Activated naive CD4-positive, alpha-beta T cell treated with anti-CD3 and anti-CD28 coated beads, Interleukin-2, amount 10 ng/mL, durations not matched to agents 7 days and 5 days (primary cell): ENCODE measurements at regions not wholly inside any gene's neighbourhood (a gene's known extent, or its start where the extent isn't known, plus 50 kb on each side); places are given as distances from the start of the nearest gene placed in this dataset.
"Not testable (repeated sequence)": the region's sequence is repeated elsewhere in the genome, so short reads cannot be mapped to it uniquely, and the experiment has no call there.

Experiments used
- CTCF ChIA-PET: fragments of 350-600 bp; sonication (Branson Sonifier 250); formaldehyde crosslinking; loops from one replicate; lab custom pipeline; 2021; ENCODE audit warnings: antibody characterized with exemption; lab: Charles Lee
- DNase-seq: peaks from one replicate; pipeline ENCODE4 v3.0.0-alpha.2; 2020
- H3K27ac Mint-ChIP-seq: one replicate; pipeline ENCODE4 v1.8.0; 2021; ENCODE audit warnings: mild to moderate bottlenecking, moderate library complexity, mixed read lengths
- H3K27me3 Mint-ChIP-seq: one replicate; pipeline ENCODE4 v1.8.0; 2021; ENCODE audit warnings: mild to moderate bottlenecking, mixed read lengths
- H3K36me3 Mint-ChIP-seq: one replicate; pipeline ENCODE4 v1.8.0; 2021; ENCODE audit warnings: mixed read lengths
- H3K4me1 Mint-ChIP-seq: one replicate; pipeline ENCODE4 v1.8.0; 2021; ENCODE audit warnings: mixed read lengths
- H3K4me3 Mint-ChIP-seq: one replicate; pipeline ENCODE4 v1.8.0; 2021; ENCODE audit warnings: mild to moderate bottlenecking, moderate library complexity, mixed read lengths
- H3K9me3 Mint-ChIP-seq: one replicate; pipeline ENCODE4 v1.8.0; 2021; ENCODE audit warnings: mixed read lengths

DNA sequence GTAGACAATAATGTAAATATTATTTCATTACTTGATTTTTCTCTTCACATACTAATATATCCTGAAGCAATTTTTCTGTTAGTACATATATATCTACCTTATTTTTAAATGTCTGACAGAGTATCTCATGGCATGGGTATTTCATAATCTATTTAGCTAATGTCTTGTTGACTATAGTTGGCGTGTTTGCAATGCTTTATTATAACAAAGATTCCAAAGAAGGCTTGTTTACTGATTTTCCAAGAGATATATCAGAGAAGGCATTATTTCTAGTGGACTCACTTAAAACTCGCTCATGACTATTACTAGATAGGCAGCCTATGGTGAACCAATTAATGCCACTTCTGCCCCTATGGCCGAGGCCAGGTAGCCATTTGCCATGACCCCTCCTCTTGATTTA is 152.4 kb upstream of the RORA start:
- Mint-ChIP-seq H3K4me1 (no peaks in the 10 kb centered on the region), H3K27me3 (peaks cover 7% of the 10 kb centered on the region), H3K27ac (no peak overlapping the region), H3K4me3 (no peak overlapping the region), H3K36me3 (no peaks in the 10 kb centered on the region), H3K9me3 (no peaks in the 10 kb centered on the region)
- CTCF ChIA-PET: no interaction called here
- no peak for DNase-seq

DNA sequence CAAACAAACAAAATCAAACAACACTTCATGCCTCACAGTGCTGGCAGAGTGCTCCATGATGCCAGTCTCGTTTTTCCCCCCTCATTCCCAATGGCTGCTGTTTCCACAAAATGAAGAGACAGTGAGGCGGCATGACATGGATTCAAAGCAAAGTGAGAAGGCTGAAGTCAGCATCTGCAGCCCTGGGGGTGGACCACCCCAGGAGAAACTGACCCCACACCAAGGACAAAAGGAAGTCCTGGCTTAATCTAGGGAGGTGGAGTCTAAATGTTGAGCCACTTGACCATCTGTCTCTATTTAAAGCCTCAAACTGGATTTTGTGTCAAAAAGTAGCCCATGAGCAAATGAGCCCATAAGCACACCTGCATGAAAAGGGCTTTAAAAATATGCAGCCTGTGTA is 151.2 kb upstream of the RORA start:
- no peak for DNase-seq
- Mint-ChIP-seq H3K9me3 (no peaks in the 10 kb centered on the region), H3K27ac (no peak overlapping the region), H3K36me3 (no peaks in the 10 kb centered on the region), H3K4me3 (no peak overlapping the region), H3K27me3 (peaks cover 3% of the 10 kb centered on the region), H3K4me1 (no peaks in the 10 kb centered on the region)
- CTCF ChIA-PET: no interaction called here

DNA sequence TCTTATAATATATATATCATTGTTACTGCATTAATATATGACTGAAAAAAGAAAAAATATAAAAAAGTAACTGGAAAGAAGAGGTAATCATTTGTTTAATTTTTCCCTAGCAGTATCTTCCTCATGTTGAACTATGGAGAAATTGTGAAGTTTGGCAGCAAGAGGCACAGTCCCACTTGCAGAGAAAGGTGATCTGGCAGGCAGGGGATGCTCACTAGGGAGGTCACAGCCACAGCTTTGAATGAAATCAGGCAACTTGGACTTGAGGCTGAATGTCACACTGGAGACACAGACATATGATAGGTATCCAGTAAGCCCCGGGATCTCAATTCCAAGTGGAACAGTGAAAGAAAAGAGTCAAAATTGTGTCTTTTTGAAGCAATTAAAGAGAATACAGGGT is 149.9 kb upstream of the RORA start:
- Mint-ChIP-seq H3K9me3 (no peaks in the 10 kb centered on the region), H3K36me3 (no peaks in the 10 kb centered on the region), H3K4me1 (no peaks in the 10 kb centered on the region), H3K27ac (no peak overlapping the region), H3K27me3 (peaks cover 3% of the 10 kb centered on the region), H3K4me3 (no peak overlapping the region)
- CTCF ChIA-PET: no interaction called here
- no peak for DNase-seq

DNA sequence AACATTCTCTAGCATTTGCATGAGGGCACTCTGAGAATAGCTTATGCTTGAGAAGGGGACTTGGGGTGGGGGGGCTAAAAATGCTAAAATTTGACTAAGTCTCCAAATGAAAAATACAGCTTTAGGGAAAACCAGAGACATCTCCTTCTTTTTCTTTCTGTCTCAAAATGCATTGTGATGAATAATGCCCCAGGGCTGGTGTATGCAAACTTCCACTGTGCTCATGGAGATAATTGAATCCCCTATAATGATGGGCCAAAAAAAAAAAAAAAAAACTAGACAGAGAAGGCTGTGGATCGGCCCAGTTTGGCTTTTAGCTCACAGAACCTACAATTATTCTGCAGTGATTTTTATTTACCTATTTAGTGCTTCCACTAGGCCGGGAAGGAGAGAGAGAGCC is 147.9 kb upstream of the RORA start:
- Mint-ChIP-seq H3K4me3 (no peak overlapping the region), H3K9me3 (no peaks in the 10 kb centered on the region), H3K27ac (no peak overlapping the region), H3K27me3 (peaks cover 3% of the 10 kb centered on the region), H3K4me1 (no peaks in the 10 kb centered on the region), H3K36me3 (no peaks in the 10 kb centered on the region)
- DNase-seq: no peak
- CTCF ChIA-PET: interaction anchor here (0.6 kb wide), 1 partner anchor 1205 kb away, joined by 3 read pairs; no protein-coding TSS in a partner anchor

DNA sequence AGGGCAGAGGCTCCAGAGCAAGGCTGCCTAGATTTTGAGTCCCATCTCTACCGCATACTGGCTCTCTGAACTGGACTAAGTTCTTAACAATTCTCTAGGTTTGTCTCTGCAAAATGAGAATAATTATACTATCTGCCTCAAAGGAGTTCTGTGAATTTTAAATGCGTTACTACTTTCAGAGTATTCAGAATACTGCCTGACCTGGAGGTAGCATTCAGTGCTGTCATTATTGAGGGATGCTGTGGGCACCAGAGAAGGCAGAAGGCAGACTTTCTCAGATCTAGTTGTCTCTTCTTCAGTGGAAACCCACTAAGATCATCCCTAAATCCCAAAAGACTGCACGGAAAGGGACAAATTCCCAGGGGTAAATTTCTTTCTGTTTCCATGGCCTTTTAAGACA is 147.4 kb upstream of the RORA start:
- DNase-seq: no peak
- no peaks in the 10 kb centered on the region for H3K9me3 Mint-ChIP-seq
- CTCF ChIA-PET: no interaction called here

DNA sequence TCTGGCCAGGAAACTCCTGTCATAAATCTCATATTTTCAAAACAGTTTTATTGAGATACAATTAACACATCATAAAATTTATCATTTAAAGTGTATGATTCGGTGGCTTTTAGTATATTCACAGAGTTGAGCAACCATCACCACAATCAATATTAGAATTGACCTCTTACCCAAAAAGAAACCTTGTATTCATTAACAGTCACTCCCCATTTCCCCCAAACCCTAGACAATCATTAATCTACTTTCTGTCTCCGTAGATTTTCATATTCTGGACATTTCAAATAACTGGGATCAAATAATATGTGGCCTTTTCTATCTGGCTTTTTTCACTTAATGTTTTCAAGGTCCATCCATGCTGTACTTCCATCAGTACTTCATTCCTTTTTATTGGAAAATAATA is 145.7 kb upstream of the RORA start:
- Mint-ChIP-seq H3K4me1 (no peaks in the 10 kb centered on the region), H3K27me3 (peaks cover 3% of the 10 kb centered on the region), H3K9me3 (no peaks in the 10 kb centered on the region), H3K4me3 (no peak overlapping the region), H3K27ac (no peak overlapping the region), H3K36me3 (no peaks in the 10 kb centered on the region)
- DNase-seq: no peak
- CTCF ChIA-PET: no interaction called here

More for the DNA sequence above, 147.4 kb upstream of the RORA start:
- H3K27ac Mint-ChIP-seq: no peak overlapping the region
- H3K27me3 Mint-ChIP-seq: peaks cover 3% of the 10 kb centered on the region
- H3K4me3 Mint-ChIP-seq: no peak overlapping the region
- H3K4me1 Mint-ChIP-seq: no peaks in the 10 kb centered on the region
- H3K36me3 Mint-ChIP-seq: no peaks in the 10 kb centered on the region

DNA sequence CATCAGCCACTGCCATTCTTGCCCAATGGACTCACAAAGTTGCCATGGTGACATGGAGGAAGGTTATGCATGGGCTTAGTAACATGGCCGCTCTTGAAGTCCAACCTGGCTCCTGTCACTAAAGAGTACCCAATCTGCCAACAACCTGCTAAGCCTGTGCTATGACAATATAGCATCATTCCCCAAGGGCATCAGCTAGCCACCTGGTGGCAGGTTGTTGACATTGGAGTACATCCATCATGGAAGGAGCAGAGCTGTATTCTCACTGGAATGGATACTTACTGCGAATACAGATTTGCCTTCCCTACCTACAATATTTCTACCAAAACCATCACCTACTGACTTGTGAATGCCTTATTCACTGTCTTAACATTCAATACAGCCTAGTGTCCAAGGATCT is 138.9 kb upstream of the RORA start:
- H3K36me3 Mint-ChIP-seq: no peaks in the 10 kb centered on the region
- H3K4me1 Mint-ChIP-seq: no peaks in the 10 kb centered on the region
- H3K9me3 Mint-ChIP-seq: peaks cover 2% of the 10 kb centered on the region
- DNase-seq: no peak
- no peaks in the 10 kb centered on the region for H3K27me3 Mint-ChIP-seq
- CTCF ChIA-PET: no interaction called here
- no peak overlapping the region for H3K27ac Mint-ChIP-seq
- H3K4me3 Mint-ChIP-seq: no peak overlapping the region

DNA sequence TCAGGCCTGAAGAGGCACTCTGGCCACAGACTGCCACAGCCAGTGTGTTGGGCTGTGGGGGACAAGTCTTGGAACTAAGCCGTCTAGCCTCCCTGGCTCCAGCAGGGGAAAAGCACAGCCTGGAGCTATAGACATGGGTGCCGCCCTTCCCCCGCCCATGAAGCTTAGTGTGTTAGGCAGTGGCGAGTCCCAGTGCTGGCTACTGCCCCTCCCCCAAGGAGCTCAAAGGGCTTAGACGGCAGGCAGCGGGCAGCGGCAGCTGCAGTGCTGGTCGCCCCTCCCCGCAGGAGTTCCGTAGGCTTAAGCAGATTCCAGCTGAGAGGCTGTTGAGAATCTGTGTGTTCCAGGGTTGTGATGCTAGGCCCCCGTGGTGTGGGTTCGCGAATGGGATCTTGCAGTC is 135.8 kb upstream of the RORA start:
- Mint-ChIP-seq H3K4me3 (no peak overlapping the region), H3K36me3 (no peaks in the 10 kb centered on the region)
- CTCF ChIA-PET: no interaction called here

DNA sequence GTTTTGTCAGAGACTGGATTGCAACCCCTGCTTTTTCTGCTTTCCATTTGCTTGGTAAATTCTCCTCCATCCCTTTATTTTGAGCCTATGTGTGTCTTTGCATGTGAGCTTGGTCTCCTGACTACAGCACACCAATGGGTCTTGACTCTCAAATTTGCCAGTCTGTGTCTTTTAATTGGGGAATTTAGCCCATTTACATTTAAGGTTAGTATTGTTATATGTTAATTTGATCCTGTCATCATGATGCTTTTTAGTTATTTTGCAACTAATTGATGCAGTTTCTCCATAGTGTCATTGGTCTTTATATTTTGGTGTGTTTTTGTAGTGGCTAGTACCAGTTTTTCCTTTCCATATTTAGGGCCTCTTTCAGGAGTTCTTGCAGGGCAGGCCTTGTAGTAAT is 133.8 kb upstream of the RORA start:
- H3K36me3 Mint-ChIP-seq, H3K4me3 Mint-ChIP-seq, H3K9me3 Mint-ChIP-seq, H3K27me3 Mint-ChIP-seq, CTCF ChIA-PET, H3K4me1 Mint-ChIP-seq, DNase-seq, H3K27ac Mint-ChIP-seq: not testable (repeated sequence)

More for the DNA sequence above, 135.8 kb upstream of the RORA start:
- H3K27ac Mint-ChIP-seq: no peak overlapping the region
- DNase-seq: no peak
- no peaks in the 10 kb centered on the region for H3K4me1 Mint-ChIP-seq
- H3K9me3 Mint-ChIP-seq: peaks cover 2% of the 10 kb centered on the region
- no peaks in the 10 kb centered on the region for H3K27me3 Mint-ChIP-seq

DNA sequence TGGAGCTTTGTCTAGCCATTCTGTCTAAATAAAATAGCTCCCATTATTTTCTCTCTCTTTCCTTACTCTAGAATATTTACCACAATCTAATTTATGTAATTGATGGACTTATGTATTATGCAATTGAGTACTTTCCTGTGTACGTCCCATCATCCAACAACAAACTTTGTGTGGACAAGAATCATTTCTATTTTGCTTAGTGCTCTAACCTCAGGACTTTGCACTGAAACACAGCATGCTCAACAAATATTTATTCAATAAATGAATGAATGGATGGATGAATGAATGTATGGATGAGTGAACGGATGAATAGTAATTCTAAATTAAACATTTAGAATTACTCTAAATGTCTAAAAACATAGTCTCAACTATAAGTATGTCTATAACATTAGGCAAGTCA is 115.2 kb upstream of the RORA start:
- CTCF ChIA-PET: no interaction called here
- Mint-ChIP-seq H3K4me3 (no peak overlapping the region), H3K27me3 (no peaks in the 10 kb centered on the region)

DNA sequence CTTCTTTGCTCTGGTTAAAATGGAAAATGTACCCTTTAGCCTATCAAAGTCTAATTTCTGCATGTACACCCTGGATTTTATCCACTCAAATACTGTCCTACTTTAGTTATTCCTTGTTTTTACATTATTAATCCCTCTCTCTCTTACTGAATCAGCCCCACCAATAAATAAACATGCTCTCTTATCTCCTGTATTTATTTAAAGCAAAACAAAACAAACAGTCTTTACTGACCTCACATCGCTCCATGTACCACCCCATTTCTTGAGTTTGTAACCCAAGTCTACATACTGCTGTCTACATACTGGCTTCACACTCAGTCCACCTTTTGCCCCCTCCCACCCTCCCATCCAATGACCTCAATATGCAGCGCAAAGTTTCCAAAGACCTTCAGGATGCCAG is 113.3 kb upstream of the RORA start:
- Mint-ChIP-seq H3K9me3 (no peaks in the 10 kb centered on the region), H3K27me3 (no peaks in the 10 kb centered on the region), H3K4me3 (no peak overlapping the region), H3K27ac (no peak overlapping the region), H3K36me3 (no peaks in the 10 kb centered on the region), H3K4me1 (no peaks in the 10 kb centered on the region)
- no peak for DNase-seq
- CTCF ChIA-PET: no interaction called here

More for the DNA sequence above, 115.2 kb upstream of the RORA start:
- DNase-seq: no peak
- Mint-ChIP-seq H3K36me3 (no peaks in the 10 kb centered on the region), H3K4me1 (no peaks in the 10 kb centered on the region), H3K9me3 (no peaks in the 10 kb centered on the region), H3K27ac (no peak overlapping the region)

DNA sequence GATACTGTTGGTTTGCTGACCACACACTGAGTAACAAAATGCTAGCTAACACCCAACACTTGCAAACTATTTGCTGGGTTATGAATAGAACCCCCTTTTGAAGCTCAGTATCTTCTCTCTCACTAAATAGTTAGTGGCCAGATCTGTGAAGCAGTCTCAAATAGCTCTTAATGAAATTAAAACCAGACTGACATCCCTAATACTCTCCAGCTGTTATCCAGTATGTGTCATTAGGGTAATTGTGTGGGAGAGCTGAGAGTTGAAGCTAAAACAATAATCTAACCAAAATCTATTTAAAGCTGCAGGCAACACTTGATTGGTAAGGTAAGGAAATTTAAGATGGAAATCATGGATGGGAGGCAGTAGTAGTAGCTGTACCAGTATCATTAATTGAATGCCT is 110.4 kb upstream of the RORA start:
- DNase-seq: no peak
- CTCF ChIA-PET: no interaction called here
- Mint-ChIP-seq H3K9me3 (no peaks in the 10 kb centered on the region), H3K4me3 (no peak overlapping the region), H3K36me3 (no peaks in the 10 kb centered on the region), H3K27ac (no peak overlapping the region), H3K27me3 (no peaks in the 10 kb centered on the region), H3K4me1 (no peaks in the 10 kb centered on the region)

DNA sequence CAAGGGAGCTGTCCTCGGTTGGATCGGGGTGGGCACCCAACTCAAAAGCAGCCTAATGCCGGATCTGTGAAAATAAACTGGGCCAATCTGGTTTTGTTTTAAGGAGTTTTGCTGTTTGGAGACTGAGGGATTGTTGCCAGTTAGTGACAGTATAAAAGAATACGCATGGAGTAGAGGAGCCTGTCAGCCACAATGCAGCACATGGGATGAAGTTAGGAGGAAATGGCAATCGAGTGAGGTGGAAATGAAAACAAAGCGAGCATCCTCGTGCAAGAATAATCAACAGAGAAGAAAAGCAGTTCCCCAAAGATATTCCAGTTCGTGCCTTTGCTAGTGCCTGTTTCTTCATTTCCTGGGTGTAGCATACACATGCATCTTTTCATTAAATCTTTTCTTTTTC is 108.4 kb upstream of the RORA start:
- Mint-ChIP-seq H3K27me3 (peaks cover 2% of the 10 kb centered on the region), H3K4me3 (no peak overlapping the region), H3K36me3 (no peaks in the 10 kb centered on the region), H3K27ac (no peak overlapping the region), H3K4me1 (no peaks in the 10 kb centered on the region), H3K9me3 (no peaks in the 10 kb centered on the region)
- CTCF ChIA-PET: no interaction called here
- DNase-seq: no peak

DNA sequence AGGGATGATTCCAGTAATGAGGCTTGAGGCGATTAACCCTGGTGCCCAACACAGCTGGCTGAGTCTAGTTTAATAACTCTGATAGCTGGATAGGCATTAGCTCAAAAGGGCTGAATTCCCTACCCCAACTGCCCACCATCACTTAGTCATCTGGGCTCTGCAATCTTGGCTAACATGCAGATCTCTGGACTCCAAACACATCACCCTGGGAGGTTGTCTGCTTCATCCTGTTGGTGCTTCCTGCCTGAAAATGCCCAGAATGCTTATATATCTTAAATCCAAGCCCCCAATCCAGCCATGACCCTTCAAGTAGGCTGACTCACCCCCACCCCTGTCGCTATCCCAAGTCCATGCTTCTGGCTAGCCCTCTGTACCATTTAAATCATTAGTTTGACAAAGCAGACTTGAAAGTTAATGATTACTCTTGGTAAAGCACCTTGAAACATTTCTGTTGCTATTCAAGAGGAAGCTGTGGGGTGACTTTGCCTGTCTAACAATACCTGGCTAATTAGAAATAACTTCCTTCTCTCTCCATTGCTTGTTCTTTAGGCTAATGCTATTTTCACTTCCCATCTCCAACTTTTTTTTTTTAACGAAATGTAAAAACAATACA is 107.0 kb upstream of the RORA start:
- H3K4me3 Mint-ChIP-seq: no peak overlapping the region
- H3K36me3 Mint-ChIP-seq: no peaks in the 10 kb centered on the region
- no peaks in the 10 kb centered on the region for H3K9me3 Mint-ChIP-seq
- H3K4me1 Mint-ChIP-seq: no peaks in the 10 kb centered on the region
- no peak overlapping the region for H3K27ac Mint-ChIP-seq
- H3K27me3 Mint-ChIP-seq: peaks cover 4% of the 10 kb centered on the region
- DNase-seq: no peak
- CTCF ChIA-PET: no interaction called here

DNA sequence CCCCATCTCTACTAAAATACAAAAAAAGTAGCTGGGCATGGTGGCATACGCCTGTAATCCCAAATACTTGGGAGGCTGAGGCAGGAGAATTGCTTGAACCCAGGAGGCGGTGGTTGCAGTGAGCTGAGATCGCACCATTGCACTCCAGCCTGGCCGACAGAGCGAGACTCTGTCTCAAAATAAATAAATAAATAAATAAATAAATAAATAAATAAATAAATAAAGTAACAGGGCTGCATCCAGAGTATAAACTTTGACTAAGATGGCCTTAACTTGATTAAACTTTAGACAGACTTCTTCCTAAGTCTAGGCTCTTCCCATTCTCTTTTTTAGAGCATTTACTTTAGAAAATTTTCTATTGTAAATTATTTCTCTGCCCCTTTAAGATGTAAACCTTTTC is 105.6 kb upstream of the RORA start:
- not testable (repeated sequence) for H3K4me3 Mint-ChIP-seq, H3K36me3 Mint-ChIP-seq, DNase-seq, H3K9me3 Mint-ChIP-seq, H3K27me3 Mint-ChIP-seq, H3K4me1 Mint-ChIP-seq, H3K27ac Mint-ChIP-seq
- CTCF ChIA-PET: interaction anchor here (0.6 kb wide), 1 partner anchor 299 kb away, joined by 3 read pairs; no protein-coding TSS in a partner anchor

DNA sequence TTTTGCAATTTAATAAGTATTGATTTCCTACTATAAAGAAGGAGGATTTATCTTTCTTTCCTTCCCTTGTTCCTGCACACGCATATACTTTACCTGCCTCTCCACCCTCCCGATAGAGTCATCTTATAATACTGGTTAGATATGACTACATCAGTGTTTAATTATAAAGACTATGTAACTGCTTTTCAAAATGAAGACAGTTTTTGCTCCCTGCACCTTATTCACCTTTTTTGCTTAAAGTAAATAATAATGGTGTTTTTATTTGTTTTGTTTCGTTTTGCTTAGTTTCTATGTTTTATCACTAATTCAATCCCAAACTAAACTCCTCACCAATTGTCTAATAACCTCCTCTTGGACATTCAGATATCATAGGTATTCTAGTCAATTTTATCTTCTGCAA is 101.9 kb upstream of the RORA start:
- H3K9me3 Mint-ChIP-seq: no peaks in the 10 kb centered on the region
- H3K27ac Mint-ChIP-seq: no peak overlapping the region
- H3K27me3 Mint-ChIP-seq: peaks cover 4% of the 10 kb centered on the region
- H3K36me3 Mint-ChIP-seq: no peaks in the 10 kb centered on the region
- no peak overlapping the region for H3K4me3 Mint-ChIP-seq
- no peak for DNase-seq
- H3K4me1 Mint-ChIP-seq: no peaks in the 10 kb centered on the region
- CTCF ChIA-PET: no interaction called here
